ENCODE measurements at regions not wholly inside any gene's neighbourhood (a gene's known extent, or its start where the extent isn't known, plus 50 kb on each side); places are given as distances from the start of the nearest gene placed in this dataset.
"Not testable (repeated sequence)": the region's sequence is repeated elsewhere in the genome, so short reads cannot be mapped to it uniquely, and the experiment has no call there.

DNA sequence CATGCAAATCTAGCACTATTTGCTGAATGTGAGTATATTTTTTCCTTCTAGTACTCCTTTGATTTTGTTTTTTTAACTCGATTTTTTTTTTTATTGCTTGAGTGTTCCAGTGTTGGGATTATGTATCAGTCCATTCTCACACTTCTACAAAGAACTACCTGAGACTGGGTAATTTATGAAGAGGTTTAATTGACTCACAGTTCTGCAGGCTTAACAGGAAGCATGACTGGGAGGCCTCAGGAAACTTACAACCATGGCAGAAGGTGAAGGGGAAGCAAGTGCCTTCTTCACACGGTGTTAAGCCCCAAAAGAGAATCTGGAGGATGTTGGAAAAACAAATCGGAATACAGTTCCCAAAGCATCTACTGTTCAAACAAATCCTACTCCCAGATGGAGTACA is 69.1 kb downstream of the ZNF518B start:
- not testable (repeated sequence) for H3K4me3 ChIP-seq (ENCODE audit: low read depth, low read length)

DNA sequence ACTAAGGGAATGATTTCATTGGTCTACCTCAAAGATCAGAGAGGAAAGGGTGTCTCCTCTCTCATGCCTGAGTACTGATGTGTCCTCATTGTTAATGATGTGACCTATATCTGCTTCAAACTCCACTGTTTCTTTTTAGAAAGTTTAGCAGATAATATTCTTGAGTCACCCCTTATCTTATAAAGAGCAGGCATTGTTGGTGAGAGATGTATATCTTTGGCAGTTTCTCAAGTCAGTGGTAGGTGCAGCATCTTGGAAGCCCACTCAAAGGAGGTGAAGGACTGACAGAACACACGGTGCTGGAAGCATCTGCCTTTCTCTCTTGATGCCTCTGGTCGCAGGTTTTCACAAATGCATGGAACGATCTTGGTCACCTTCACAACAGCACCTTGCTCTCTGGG is 71.2 kb downstream of the ZNF518B start:
- no peak overlapping the region for H3K4me3 ChIP-seq (ENCODE audit: low read depth, low read length)
- TF ChIP-seq, protein P1, sequence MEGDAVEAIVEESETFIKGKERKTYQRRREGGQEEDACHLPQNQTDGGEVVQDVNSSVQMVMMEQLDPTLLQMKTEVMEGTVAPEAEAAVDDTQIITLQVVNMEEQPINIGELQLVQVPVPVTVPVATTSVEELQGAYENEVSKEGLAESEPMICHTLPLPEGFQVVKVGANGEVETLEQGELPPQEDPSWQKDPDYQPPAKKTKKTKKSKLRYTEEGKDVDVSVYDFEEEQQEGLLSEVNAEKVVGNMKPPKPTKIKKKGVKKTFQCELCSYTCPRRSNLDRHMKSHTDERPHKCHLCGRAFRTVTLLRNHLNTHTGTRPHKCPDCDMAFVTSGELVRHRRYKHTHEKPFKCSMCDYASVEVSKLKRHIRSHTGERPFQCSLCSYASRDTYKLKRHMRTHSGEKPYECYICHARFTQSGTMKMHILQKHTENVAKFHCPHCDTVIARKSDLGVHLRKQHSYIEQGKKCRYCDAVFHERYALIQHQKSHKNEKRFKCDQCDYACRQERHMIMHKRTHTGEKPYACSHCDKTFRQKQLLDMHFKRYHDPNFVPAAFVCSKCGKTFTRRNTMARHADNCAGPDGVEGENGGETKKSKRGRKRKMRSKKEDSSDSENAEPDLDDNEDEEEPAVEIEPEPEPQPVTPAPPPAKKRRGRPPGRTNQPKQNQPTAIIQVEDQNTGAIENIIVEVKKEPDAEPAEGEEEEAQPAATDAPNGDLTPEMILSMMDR (IDR thresholded peaks at IDR 0.05; ENCODE audit: borderline replicate concordance, insufficient read depth, low read depth, low read length): no peak

DNA sequence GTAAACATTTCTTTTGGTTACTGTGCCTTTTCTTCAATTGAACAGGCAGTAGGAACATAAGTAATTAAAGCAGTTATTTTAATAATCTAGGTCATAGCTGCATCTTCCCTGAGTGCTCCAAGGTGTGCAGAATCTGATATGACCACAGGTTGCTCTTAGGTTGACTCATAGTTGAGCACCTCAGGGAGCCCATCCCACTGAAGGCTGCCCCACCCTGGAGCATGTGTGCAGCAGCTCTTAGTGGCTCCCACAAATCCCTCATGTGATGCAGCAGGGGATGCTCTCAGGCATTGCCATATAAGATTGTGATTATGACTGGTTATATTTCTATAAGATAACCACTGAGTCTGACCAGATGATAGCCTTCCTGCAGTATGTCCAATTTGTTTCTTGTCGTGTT is 72.3 kb downstream of the ZNF518B start:
- TF ChIP-seq, protein P1 (IDR thresholded peaks at IDR 0.05; ENCODE audit: borderline replicate concordance, insufficient read depth, low read depth, low read length): no peak
- no peak overlapping the region for H3K4me3 ChIP-seq (ENCODE audit: low read depth, low read length)

- H3K4me3 ChIP-seq (ENCODE audit: low read depth, low read length): no peak overlapping the region
- TF ChIP-seq, protein P1 (IDR thresholded peaks at IDR 0.05; ENCODE audit: borderline replicate concordance, insufficient read depth, low read depth, low read length): no peak
These were observed 73.8 kb downstream of the ZNF518B start for GRCh38 chr4:10383417-10383816.

DNA sequence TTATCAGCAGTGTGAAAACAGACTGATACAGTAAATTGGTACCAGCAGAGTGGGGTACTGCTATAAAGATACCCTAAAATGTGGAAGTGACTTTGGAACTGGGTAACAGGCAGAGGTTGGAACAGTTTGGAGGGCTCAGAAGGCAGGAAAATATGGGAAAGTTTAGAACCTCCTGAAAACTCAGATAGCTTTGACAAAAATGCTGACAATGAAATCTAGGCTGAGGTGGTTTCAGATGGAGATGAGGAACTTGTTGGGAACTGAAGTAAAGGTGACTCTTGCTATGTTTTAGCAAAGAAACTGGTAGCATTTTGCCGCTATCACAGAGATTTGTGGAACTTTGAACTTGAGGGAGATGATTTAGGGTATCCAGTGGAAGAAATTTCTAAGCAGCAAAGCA is 75.1 kb downstream of the ZNF518B start:
- H3K4me3 ChIP-seq (ENCODE audit: low read depth, low read length): not testable (repeated sequence)

- TF ChIP-seq, protein P1 (IDR thresholded peaks at IDR 0.05; ENCODE audit: borderline replicate concordance, insufficient read depth, low read depth, low read length): no peak
- no peak overlapping the region for H3K4me3 ChIP-seq (ENCODE audit: low read depth, low read length)
These were observed 76.1 kb downstream of the ZNF518B start for GRCh38 chr4:10381146-10381545.

- no peak overlapping the region for H3K4me3 ChIP-seq (ENCODE audit: low read depth, low read length)
- TF ChIP-seq, protein P1 (IDR thresholded peaks at IDR 0.05; ENCODE audit: borderline replicate concordance, insufficient read depth, low read depth, low read length): no peak
These were observed 76.5 kb downstream of the ZNF518B start for GRCh38 chr4:10380735-10381134.

- TF ChIP-seq, protein P1 (IDR thresholded peaks at IDR 0.05; ENCODE audit: borderline replicate concordance, insufficient read depth, low read depth, low read length): no peak
- no peak overlapping the region for H3K4me3 ChIP-seq (ENCODE audit: low read depth, low read length)
These were observed 85.3 kb downstream of the ZNF518B start for GRCh38 chr4:10371869-10372471.

Measured in GM12875 (cell line).